ENCODE measurements at regions not wholly inside any gene's neighbourhood (a gene's known extent, or its start where the extent isn't known, plus 50 kb on each side); places are given as distances from the start of the nearest gene placed in this dataset.
"Not testable (repeated sequence)": the region's sequence is repeated elsewhere in the genome, so short reads cannot be mapped to it uniquely, and the experiment has no call there.

DNA sequence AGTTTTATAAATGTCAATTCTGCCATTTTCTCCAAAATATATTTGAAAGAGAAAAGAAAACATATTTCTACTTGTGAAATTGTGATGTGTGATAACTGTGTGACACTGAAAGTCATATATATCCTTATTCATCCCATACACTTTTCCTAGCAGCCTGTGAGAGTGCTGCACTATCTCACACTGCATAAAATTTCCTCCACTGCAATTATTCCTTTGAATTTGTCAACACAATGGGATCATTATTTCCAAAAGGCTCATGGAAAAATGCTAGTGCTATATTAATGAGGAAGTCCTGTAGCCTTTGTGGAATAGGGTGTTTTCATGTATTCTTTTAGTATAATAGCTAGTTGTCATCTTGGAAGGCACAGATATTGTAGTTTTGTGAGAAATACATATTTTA, 504.1 kb downstream of the RPL10L start:
- TF ChIP-seq, protein P1, sequence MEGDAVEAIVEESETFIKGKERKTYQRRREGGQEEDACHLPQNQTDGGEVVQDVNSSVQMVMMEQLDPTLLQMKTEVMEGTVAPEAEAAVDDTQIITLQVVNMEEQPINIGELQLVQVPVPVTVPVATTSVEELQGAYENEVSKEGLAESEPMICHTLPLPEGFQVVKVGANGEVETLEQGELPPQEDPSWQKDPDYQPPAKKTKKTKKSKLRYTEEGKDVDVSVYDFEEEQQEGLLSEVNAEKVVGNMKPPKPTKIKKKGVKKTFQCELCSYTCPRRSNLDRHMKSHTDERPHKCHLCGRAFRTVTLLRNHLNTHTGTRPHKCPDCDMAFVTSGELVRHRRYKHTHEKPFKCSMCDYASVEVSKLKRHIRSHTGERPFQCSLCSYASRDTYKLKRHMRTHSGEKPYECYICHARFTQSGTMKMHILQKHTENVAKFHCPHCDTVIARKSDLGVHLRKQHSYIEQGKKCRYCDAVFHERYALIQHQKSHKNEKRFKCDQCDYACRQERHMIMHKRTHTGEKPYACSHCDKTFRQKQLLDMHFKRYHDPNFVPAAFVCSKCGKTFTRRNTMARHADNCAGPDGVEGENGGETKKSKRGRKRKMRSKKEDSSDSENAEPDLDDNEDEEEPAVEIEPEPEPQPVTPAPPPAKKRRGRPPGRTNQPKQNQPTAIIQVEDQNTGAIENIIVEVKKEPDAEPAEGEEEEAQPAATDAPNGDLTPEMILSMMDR (conservative IDR thresholded peaks at IDR 0.05), result no peak
- no peak for TF ChIP-seq ZFX (IDR thresholded peaks at IDR 0.05)
- H3K27ac ChIP-seq, result no peak overlapping the region

DNA sequence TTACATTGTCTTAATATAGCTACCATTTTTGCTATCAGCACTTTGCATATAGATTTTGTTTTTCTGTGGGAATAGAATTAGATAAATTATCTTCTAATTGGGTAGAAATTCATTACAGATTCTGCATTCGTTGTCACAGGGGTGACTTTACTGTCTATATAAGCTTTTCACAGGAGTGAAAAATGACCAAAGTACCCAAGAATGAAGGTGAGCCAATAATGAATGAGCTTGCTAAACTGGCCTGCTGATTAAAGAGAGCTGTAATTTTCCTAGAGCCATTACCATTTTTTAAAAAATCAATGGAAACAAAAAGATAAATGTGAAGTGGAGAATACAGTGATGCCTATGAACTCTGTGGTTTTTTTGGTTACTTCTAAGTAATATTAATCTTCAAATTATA, 504.6 kb downstream of the RPL10L start:
- H3K27ac ChIP-seq, result no peak overlapping the region
- no peak for TF ChIP-seq ZFX (IDR thresholded peaks at IDR 0.05)
- TF ChIP-seq, protein P1 (conservative IDR thresholded peaks at IDR 0.05), result no peak

DNA sequence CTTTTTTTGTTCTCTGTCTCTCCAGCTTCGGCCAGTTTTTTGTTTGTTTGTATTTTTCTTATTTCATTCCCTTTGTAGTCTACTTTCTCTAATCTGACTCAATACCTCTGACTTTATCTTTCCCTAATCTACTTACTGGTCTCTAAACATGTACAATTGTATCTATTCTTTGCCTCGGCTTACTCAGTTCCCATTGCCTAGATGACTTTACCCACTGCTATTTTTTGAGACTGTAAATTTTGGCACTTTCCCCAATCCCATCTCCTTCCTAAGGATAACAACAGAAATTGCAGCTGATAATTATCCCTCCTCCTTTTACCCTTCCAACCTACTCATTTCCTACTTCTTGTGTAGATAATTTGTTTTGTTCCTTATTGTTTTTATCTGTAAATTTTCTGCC, 511.1 kb downstream of the RPL10L start:
- no peak overlapping the region for H3K27ac ChIP-seq
- no peak for TF ChIP-seq ZFX (IDR thresholded peaks at IDR 0.05)
- TF ChIP-seq, protein P1 (conservative IDR thresholded peaks at IDR 0.05), result no peak

DNA sequence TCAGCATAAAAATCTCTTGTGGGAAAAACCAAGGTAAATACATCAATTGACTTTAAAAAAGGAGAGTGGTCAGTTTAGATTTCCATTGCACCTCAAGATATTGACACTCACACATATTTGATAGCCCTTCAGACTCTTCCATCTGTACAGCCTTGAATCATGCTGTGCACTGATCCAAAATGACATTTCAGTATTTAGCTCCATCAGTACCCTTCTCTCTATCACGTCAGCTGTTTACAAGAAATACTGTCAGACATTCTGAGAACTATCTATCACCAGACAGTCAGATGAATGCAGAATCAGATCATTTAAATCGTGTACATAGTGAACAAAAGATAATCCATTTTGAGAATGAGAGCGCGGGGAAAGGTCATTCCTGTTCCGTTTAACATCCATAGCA, 511.9 kb downstream of the RPL10L start:
- H3K27ac ChIP-seq, result no peak overlapping the region
- TF ChIP-seq, protein P1 (conservative IDR thresholded peaks at IDR 0.05), result no peak
- TF ChIP-seq ZFX (IDR thresholded peaks at IDR 0.05), result no peak

DNA sequence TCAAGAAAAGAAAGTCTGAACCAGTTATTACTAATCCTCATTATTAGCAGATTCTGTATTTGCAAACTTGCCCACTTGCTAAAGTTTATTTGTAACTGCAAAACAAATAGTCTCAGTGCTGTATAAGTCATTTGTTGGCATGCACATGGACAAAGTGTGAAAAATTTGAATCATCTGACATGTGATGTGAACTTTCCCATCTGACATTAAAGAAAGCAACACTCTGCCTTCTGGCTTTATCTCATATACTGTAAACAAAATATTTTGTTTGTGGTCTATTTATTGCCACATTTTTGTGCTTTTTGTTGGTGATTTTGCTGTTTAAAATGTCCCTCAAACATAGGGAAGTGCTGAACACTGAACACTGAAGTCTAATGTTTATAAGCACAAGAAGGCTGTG, 513.8 kb downstream of the RPL10L start:
- TF ChIP-seq, protein P1 (conservative IDR thresholded peaks at IDR 0.05), result no peak
- TF ChIP-seq ZFX (IDR thresholded peaks at IDR 0.05), result no peak
- H3K27ac ChIP-seq, result no peak overlapping the region

DNA sequence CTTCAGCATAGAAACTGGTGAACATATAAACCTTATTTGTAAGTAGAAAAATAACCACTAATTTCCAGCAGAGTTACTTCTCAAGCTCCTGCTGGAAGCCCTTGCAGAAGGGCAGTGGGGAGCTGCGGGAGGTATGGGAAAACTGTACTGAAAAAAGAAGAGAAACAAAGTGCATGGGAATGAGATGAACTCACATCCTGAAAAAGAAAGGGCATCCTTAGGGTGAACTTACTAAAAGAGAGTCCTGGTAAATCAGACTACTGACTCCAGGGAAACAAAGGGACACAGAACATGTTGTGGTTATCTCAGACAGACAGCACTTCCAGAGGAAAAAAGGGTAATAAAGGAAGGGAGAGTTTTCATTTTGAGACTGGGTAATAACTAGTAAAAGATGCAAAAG, 515.1 kb downstream of the RPL10L start:
- no peak overlapping the region for H3K27ac ChIP-seq

DNA sequence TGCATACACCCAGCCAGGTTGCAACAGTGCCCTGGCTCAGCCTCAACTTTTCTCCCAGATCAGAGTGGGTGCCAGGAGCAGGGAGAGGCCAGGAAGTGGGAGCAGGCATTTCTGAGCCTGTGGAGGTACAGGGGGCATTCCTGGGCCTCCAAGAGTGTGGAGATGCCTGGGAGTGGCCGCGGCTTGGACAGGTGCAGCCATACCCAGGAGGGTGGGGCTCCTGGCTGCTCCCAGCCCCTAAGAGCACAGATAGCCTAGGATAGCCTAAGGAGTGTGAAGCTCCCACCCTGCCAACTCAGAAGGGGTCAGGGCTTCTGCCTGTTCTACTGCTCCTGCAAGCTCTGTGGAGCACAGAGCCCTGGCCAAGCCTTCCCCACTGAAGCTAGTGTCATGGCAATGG, 543.4 kb downstream of the RPL10L start:
- no peak for TF ChIP-seq ZFX (IDR thresholded peaks at IDR 0.05)
- TF ChIP-seq, protein P1 (conservative IDR thresholded peaks at IDR 0.05), result no peak
- no peak overlapping the region for H3K27ac ChIP-seq

More for the DNA sequence above, 515.1 kb downstream of the RPL10L start:
- TF ChIP-seq ZFX (IDR thresholded peaks at IDR 0.05), result no peak
- TF ChIP-seq, protein P1 (conservative IDR thresholded peaks at IDR 0.05), result no peak

DNA sequence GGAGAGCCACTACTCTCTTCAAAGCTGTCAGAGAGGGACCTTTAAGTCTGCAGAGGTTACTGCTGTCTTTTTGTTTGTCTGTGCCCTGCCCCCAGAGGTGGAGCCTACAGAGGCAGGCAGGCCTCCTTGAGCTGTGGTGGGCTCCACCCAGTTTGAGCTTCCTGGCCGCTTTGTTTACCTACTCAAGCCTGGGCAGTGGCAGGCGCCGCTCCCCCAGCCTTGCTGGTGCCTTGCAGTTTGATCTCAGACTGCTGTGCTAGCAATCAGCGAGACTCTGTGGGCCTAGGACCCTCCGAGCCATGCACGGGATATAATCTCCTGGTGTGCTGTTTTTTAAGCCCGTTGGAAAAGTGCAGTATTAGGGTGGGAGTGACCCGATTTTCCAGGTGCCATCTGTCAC, 550.7 kb downstream of the RPL10L start:
- not testable (repeated sequence) for H3K27ac ChIP-seq

Data from C4-2B (cell line).